22Rv1 (cell line): ENCODE measurements at regions not wholly inside any gene's neighbourhood (a gene's known extent, or its start where the extent isn't known, plus 50 kb on each side); places are given as distances from the start of the nearest gene placed in this dataset.
A peak's percentile ranks its signal among the peaks of the same experiment; 100 is the strongest.

Experiments
- H3K27ac ChIP-seq: fragments of 450-650 bp; 2 replicates; pipeline ENCODE4 v1.5.1; 2017
- CTCF ChIP-seq: fragments of 450-650 bp; IDR thresholded peaks from 2 replicates; pipeline ENCODE4 v1.5.1; 2017; ENCODE audit warnings: mild to moderate bottlenecking
- ZFX ChIP-seq: fragments of 450-650 bp; IDR thresholded peaks from 2 replicates; pipeline ENCODE4 v1.6.1; 2017; ENCODE audit warnings: antibody characterized with exemption, borderline replicate concordance

DNA sequence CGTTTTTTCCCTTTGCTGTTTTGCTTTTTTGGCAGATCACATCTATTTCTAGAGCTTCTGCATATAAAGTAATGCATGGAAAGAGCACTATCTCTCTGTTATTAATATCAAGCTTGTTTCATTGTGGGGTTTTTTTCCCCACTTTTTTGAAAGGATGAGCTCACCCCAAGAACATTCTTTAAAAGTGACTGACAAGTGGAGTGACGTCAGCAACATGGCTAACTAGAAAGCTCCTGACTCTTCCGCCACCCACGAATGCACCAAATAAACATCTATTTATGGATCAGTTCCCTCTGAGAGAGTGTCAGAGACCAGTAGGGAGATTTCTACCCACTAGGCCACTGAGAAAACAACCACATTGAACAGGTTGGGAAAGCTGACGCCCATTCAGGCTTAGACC lies 445.4 kb downstream of the GALC start:
- TF ChIP-seq CTCF = no peak
- TF ChIP-seq ZFX = no peak
- no peak overlapping the region for H3K27ac ChIP-seq

- no peak for TF ChIP-seq CTCF
- no peak for TF ChIP-seq ZFX
Measured at GRCh38 chr14:87542288-87542687, 450.7 kb downstream of the GALC start.

GRCh38 chr14:87540339-87540738 lies 452.6 kb downstream of the GALC start:
- TF ChIP-seq CTCF = no peak
- no peak for TF ChIP-seq ZFX
- H3K27ac ChIP-seq = no peak overlapping the region

More at GRCh38 chr14:87542288-87542687, 450.7 kb downstream of the GALC start:
- no peak overlapping the region for H3K27ac ChIP-seq

- TF ChIP-seq ZFX = no peak
- no peak for TF ChIP-seq CTCF
- H3K27ac ChIP-seq = no peak overlapping the region
Measured at GRCh38 chr14:87529081-87529480, 463.9 kb downstream of the GALC start.

DNA sequence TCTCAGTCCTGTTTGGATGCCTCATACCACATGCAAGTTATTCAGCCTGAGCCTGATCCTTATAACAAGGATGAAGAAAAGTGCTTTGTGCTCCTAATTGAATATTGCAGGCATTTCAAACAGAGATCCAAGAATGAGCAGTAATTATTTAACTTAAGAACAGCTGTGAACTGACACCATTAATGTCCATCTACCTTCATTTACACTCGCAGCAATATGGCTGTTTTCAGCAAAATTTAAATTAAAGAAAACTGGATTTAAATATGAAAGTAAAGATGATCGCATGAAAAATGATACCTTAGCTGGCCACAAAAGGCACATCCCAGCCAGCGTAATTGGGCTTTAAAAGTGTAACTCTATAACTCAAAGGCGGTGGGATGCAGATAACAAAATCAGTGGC lies 466.3 kb downstream of the GALC start:
- TF ChIP-seq ZFX (no peak), CTCF (no peak)

DNA sequence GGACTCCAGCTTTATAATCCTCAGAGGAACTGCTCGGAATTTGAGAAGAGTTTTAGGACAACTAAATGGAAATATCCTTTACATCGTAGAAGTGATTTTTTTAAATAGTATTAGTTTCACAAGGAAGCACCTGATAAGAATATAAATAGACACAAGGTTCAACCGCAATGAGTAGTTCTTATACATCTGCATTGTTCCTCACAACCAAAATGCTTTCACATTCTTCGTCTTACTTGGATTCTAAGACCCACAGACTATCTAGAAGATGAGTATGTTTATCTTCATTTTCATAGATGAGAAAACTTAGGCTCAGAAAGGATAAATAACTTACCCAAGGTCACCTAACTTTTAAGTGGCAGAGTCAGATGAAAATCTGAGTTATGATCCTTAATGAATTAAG lies 469.0 kb downstream of the GALC start:
- no peak overlapping the region for H3K27ac ChIP-seq
- TF ChIP-seq ZFX = no peak
- no peak for TF ChIP-seq CTCF

More for the DNA sequence above, 466.3 kb downstream of the GALC start:
- H3K27ac ChIP-seq = no peak overlapping the region

DNA sequence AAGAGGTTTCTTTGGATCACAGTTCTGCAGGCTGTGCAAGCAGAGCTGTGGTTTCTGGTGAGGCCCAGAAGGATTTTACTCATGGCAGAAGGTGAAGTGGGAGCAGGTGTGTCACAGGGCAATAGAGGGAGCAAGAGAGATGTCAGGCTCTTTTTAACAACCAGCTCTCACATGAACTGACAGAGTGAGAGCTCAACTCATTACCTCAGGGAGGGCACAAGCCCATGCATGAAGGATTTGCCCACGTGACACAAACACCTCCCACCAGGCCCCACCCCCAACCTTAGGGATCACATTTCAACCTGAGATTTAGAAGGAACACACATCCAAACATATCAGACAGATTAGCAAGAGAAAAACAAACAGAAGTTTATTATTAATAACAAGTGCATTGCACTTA lies 470.4 kb downstream of the GALC start:
- TF ChIP-seq ZFX (no peak), CTCF (peak; percentile 52)
- peak overlapping the region; percentile 6; the same call in 1 of the 2 replicates for H3K27ac ChIP-seq
